Body of pancreas (tissue), 4 donors: ENCODE measurements at regions not wholly inside any gene's neighbourhood (a gene's known extent, or its start where the extent isn't known, plus 50 kb on each side); places are given as distances from the start of the nearest gene placed in this dataset.

Source experiments
- CTCF ChIP-seq, 7 experiments: fragments of 450-650 bp in 4 of 7; fragments of 200-600 bp in 3 of 7; sonication (generic) in 3 of 7; IDR thresholded peaks; one replicate each; pipeline ENCODE4 v1.5.1; 2016 to 2019; ENCODE audit warnings: antibody characterized with exemption in 7 of 7
- POLR2A ChIP-seq, 3 donors: fragments of 450-650 bp; IDR thresholded peaks; one replicate each; pipeline ENCODE4 v1.6.1; 2016; ENCODE audit warnings: antibody characterized with exemption in 3 of 3, mild to moderate bottlenecking in 2 of 3

GRCh38 chr12:105466231-105466900 lies 135.9 kb downstream of the C12orf75 start:
- TF ChIP-seq POLR2A (IDR thresholded peaks at IDR 0.05) (no peak), CTCF (IDR thresholded peaks at IDR 0.05) (no peak)
